ENCODE measurements at regions not wholly inside any gene's neighbourhood (a gene's known extent, or its start where the extent isn't known, plus 50 kb on each side); places are given as distances from the start of the nearest gene placed in this dataset.

- H3K4me2 ChIP-seq (ENCODE audit: low read length), result no peak overlapping the region
- POLR2A ChIA-PET, result interaction anchor here (0.7 kb wide), 2 partner anchors 18 to 411 kb away, joined by 3 read pairs; no protein-coding TSS in a partner anchor
- H3K9me2 ChIP-seq (ENCODE audit: insufficient read depth, low read length), result no peaks in the 10 kb centered on the region
- DNase-seq (ENCODE audit: low spot score), result no peak
- TF ChIP-seq, protein P1, sequence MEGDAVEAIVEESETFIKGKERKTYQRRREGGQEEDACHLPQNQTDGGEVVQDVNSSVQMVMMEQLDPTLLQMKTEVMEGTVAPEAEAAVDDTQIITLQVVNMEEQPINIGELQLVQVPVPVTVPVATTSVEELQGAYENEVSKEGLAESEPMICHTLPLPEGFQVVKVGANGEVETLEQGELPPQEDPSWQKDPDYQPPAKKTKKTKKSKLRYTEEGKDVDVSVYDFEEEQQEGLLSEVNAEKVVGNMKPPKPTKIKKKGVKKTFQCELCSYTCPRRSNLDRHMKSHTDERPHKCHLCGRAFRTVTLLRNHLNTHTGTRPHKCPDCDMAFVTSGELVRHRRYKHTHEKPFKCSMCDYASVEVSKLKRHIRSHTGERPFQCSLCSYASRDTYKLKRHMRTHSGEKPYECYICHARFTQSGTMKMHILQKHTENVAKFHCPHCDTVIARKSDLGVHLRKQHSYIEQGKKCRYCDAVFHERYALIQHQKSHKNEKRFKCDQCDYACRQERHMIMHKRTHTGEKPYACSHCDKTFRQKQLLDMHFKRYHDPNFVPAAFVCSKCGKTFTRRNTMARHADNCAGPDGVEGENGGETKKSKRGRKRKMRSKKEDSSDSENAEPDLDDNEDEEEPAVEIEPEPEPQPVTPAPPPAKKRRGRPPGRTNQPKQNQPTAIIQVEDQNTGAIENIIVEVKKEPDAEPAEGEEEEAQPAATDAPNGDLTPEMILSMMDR (conservative IDR thresholded peaks at IDR 0.05; ENCODE audit: low read length), result no peak
- no peak for TF ChIP-seq EZH2phosphoT487 (IDR thresholded peaks at IDR 0.05; ENCODE audit: borderline replicate concordance, low read depth, low read length)
- H2AFZ ChIP-seq (ENCODE audit: low read length), result no peak overlapping the region
- no TSS peak for BruUV-seq (replicated peaks)
- H3K79me2 ChIP-seq (ENCODE audit: insufficient read depth, low read depth, low read length), result no peaks in the 10 kb centered on the region
- CTCF ChIA-PET (ENCODE audit: unreplicated experiment), result no interaction called here
- intact Hi-C loops (cut with micrococcal nuclease; ENCODE audit: unreplicated experiment), result no loop called here
- no peaks in the 10 kb centered on the region for H3K4me1 ChIP-seq (ENCODE audit: insufficient read depth, low read length, poor library complexity, severe bottlenecking)
- H4K20me1 ChIP-seq (ENCODE audit: insufficient read depth, low read length), result no peaks in the 10 kb centered on the region
- H3K4me3 ChIP-seq (ENCODE audit: low read depth, low read length, poor library complexity, severe bottlenecking), result no peak overlapping the region
- H3K9me3 ChIP-seq (ENCODE audit: low read length), result no peaks in the 10 kb centered on the region
- no peak overlapping the region for H3K27ac ChIP-seq (ENCODE audit: low read depth, low read length, poor library complexity, severe bottlenecking)
- H3K36me3 ChIP-seq (ENCODE audit: insufficient read depth, low read length), result no peaks in the 10 kb centered on the region
These were observed 291.5 kb downstream of the C16orf95 start for GRCh38 chr16:87025676-87026075.

GRCh38 chr16:87027056-87027616 is 290.1 kb downstream of the C16orf95 start:
- no peak overlapping the region for H3K4me2 ChIP-seq (ENCODE audit: low read length)
- H3K79me2 ChIP-seq (ENCODE audit: insufficient read depth, low read depth, low read length), result no peaks in the 10 kb centered on the region
- H3K4me3 ChIP-seq (ENCODE audit: low read depth, low read length, poor library complexity, severe bottlenecking), result no peak overlapping the region
- no TSS peak for BruUV-seq (replicated peaks)
- no peak overlapping the region for H2AFZ ChIP-seq (ENCODE audit: low read length)
- no peaks in the 10 kb centered on the region for H3K9me2 ChIP-seq (ENCODE audit: insufficient read depth, low read length)
- no peaks in the 10 kb centered on the region for H3K9me3 ChIP-seq (ENCODE audit: low read length)
- H3K36me3 ChIP-seq (ENCODE audit: insufficient read depth, low read length), result no peaks in the 10 kb centered on the region
- DNase-seq (ENCODE audit: low spot score), result no peak
- no peak overlapping the region for H3K27ac ChIP-seq (ENCODE audit: low read depth, low read length, poor library complexity, severe bottlenecking)
- TF ChIP-seq EZH2phosphoT487 (IDR thresholded peaks at IDR 0.05; ENCODE audit: borderline replicate concordance, low read depth, low read length), result no peak
- TF ChIP-seq, protein P1 (conservative IDR thresholded peaks at IDR 0.05; ENCODE audit: low read length), result no peak
- intact Hi-C loops (cut with micrococcal nuclease; ENCODE audit: unreplicated experiment), result no loop called here
- H4K20me1 ChIP-seq (ENCODE audit: insufficient read depth, low read length), result no peaks in the 10 kb centered on the region
- POLR2A ChIA-PET, result no interaction called here
- no peaks in the 10 kb centered on the region for H3K4me1 ChIP-seq (ENCODE audit: insufficient read depth, low read length, poor library complexity, severe bottlenecking)
- CTCF ChIA-PET (ENCODE audit: unreplicated experiment), result no interaction called here

DNA sequence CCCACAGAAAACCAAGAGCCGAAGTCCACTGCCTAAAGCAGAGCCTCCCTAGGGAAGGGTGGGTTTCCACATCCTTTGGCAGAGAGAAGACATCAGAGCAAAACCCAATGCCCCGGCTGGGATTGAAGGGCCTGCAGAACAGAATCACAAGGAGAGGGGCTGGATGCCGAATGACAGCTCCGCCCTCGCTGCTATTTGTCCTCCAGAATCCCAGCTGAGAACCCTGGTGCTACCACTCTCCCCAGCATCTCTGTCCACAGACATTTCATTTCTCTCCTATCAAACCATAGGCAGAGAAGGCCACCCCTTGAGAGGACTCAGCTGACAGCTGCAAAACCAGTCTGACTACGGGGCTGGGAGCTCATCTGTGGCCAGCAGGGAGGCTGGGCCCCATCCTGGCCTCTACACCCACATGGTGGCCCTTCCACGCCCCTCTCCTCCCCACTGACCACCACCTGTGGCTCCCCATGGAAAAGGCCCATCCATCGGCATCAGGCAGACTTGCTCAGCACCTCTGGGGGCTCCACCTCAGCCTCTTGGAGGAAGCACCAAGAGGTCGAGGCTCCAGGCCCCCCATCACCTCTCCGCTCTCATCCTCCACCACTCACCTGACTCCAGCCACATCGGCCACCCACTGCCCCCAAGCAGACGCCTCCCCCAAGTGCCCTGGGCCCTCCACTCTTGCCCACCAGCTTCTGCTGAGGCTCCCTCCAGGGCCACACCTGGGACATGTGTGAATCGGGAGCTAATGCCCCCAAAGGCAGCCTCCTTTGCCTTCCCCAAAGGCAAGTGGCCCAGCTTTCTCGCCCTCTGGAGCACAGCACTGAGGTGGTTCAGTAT is 288.5 kb downstream of the C16orf95 start:
- ChIA-PET POLR2A (no interaction called here), CTCF (ENCODE audit: unreplicated experiment) (no interaction called here)
- BruUV-seq (replicated peaks), result no TSS peak

More for the DNA sequence above, 288.5 kb downstream of the C16orf95 start:
- no peaks in the 10 kb centered on the region for H3K4me1 ChIP-seq (ENCODE audit: insufficient read depth, low read length, poor library complexity, severe bottlenecking)
- H4K20me1 ChIP-seq (ENCODE audit: insufficient read depth, low read length), result no peaks in the 10 kb centered on the region
- no peaks in the 10 kb centered on the region for H3K79me2 ChIP-seq (ENCODE audit: insufficient read depth, low read depth, low read length)
- intact Hi-C loops (cut with micrococcal nuclease; ENCODE audit: unreplicated experiment), result no loop called here
- no peak overlapping the region for H2AFZ ChIP-seq (ENCODE audit: low read length)
- DNase-seq (ENCODE audit: low spot score), result no peak
- no peak overlapping the region for H3K4me3 ChIP-seq (ENCODE audit: low read depth, low read length, poor library complexity, severe bottlenecking)
- no peak overlapping the region for H3K27ac ChIP-seq (ENCODE audit: low read depth, low read length, poor library complexity, severe bottlenecking)
- no peaks in the 10 kb centered on the region for H3K9me3 ChIP-seq (ENCODE audit: low read length)
- TF ChIP-seq, protein P1 (conservative IDR thresholded peaks at IDR 0.05; ENCODE audit: low read length), result no peak
- no peak for TF ChIP-seq EZH2phosphoT487 (IDR thresholded peaks at IDR 0.05; ENCODE audit: borderline replicate concordance, low read depth, low read length)
- H3K4me2 ChIP-seq (ENCODE audit: low read length), result no peak overlapping the region
- no peaks in the 10 kb centered on the region for H3K36me3 ChIP-seq (ENCODE audit: insufficient read depth, low read length)
- no peaks in the 10 kb centered on the region for H3K9me2 ChIP-seq (ENCODE audit: insufficient read depth, low read length)

Measured in OCI-LY7 (cell line).